NCI-H82 treated with DMSO at 0.1 percent for 48 hours (cell line): ENCODE measurements at regions not wholly inside any gene's neighbourhood (a gene's known extent, or its start where the extent isn't known, plus 50 kb on each side); places are given as distances from the start of the nearest gene placed in this dataset.

ENCODE experiments used
- DNase-seq: peaks from one replicate; lab custom pipeline; 2025; ENCODE audit not compliant: unreplicated experiment; lab: John Stamatoyannopoulos, UW

GRCh38 chr2:103268841-103269498, 507.1 kb downstream of the TMEM182 start:
- DNase-seq = no peak

- no peak for DNase-seq
Observed at GRCh38 chr2:103276869-103277268, 515.0 kb downstream of the TMEM182 start.

- no peak for DNase-seq
Observed at GRCh38 chr2:103284750-103285149, 522.9 kb downstream of the TMEM182 start.

DNA sequence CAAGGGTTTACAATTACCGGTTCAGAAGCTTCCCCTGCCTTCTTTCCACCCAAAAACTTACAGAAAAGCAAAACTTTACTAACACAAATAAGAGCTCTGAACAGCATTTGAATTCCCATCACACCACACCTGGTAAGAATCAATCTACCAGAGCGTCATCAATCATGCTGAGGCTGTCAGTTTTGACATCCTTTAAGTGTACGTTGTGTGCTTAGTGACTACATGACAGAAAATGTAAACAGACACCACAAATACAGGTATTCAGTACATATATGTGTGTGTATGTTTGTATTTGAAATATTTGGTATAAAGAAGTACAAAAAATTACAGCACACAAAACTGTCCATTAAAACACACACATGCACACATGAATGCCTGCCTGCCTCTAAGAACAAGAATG, 523.5 kb downstream of the TMEM182 start:
- no peak for DNase-seq

DNA sequence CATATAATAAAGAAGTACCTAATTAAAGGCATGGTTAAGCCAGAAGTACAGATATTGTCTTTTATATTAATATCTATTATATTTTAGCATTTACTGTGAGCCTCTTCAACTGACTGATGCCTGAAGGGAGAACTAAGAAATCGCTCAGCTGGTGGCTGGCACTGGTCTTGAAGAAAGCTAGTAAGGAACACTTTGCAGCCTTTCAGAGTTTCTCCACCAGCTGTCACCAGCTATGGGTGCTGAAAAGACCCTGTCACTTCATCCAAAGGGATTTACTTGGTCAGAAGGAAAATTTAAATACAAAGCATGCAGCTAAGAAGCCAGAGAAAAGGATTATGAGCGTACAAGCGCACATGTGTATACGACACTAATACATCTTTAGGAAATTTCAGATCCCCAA, 525.9 kb downstream of the TMEM182 start:
- DNase-seq = peak; percentile 10

GRCh38 chr2:103288696-103289095, 526.9 kb downstream of the TMEM182 start:
- DNase-seq = no peak

DNA sequence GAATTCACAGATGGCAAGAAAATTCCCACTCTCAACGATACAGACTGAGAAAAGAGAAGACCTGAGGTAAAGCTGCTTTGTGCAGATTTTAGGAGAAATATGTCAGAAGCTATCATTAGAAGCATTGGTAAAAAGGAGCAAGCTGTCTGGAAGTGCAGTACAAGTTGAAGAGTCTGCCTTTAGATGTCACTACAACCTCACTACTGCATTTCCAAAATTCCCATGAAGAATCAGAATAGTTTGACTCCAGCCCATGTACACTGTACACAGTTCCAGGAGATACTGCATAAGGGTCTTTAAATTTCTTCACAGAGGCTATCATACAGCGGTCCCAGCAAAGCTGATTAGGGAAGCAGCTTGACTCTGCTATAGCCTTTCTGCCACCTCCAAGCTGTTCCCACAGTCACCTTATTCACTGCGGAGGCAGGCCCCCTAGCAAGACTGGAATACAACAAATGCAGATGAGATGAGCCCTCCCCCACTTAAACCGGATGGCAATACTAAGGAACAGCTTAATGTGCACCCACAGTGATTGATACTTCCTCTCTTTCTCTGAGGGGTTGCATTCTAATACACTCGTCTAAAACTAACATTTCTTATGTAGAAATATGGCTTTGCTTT, 527.4 kb downstream of the TMEM182 start:
- DNase-seq = peak; percentile 14

GRCh38 chr2:103292573-103292972, 530.7 kb downstream of the TMEM182 start:
- DNase-seq = no peak

DNA sequence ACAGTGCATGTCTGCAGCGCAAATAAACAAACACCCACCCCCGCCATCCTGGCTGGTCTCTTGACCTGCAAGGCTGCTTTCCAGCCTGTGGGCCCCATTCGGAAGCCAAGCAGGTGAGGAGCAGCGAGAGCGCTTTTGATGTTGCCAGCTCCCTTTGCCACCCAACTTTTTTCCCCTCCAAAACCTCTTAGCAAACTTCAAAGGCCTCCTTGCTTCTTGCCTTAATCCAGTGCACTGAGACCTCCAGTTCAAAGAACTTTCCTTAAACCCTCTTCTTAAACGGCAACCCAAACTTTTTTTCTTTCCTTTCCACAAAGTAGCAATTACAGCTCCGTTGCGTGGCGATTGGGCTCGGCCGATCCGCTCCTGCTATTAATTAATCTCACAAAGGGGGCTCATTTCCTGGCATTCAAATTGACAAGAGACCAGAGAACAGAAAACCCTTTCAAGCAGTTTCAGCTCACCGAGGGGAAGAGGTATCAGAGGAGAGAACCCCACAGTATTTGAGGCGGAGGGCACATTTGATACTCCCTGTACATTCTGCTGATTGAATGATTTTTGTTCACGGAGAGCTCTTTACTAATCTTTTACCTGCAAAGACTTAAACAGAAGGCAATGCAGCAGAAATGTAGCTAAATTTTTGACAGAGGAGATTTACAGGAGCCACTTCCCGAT, 531.4 kb downstream of the TMEM182 start:
- DNase-seq = no peak

DNA sequence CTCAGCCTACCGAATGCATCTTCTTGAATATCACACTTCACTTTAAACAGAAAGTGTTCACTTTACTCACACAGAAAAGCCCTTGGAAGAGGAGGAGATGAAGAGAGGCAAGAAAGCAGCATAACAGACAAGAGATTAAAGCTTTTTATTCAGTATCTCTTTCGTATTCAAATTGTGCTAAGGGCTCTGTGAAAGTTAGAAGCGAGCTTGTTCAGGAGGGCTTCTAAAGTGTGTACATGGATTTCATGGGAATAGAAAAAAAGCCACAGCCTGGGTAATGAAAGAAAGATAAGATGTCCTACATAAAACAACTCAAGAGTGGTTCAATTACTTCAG, 531.9 kb downstream of the TMEM182 start:
- DNase-seq = peak; percentile 7

- DNase-seq = no peak
Observed at GRCh38 chr2:103294420-103294819, 532.6 kb downstream of the TMEM182 start.

- no peak for DNase-seq
Observed at GRCh38 chr2:103295591-103295990, 533.8 kb downstream of the TMEM182 start.

DNA sequence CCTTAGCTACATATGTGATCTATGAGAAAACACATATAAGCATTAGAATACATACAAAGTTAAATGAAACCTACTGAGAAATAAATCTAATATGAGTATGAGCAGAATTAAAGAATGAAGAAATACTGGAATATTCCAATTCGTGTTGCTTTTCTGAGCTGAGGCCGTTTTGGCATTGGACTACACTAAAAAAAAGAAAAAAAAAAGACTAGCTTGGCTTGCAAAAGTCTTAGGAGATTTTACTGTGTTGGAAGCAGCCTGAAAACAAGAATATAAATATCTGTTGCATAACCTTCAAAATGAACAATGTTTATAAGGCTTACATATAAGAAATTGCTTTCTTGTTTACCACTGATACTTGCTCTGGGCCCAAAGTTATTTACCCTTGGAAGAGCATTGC, 562.8 kb downstream of the TMEM182 start:
- no peak for DNase-seq

GRCh38 chr2:103327386-103327785, 565.6 kb downstream of the TMEM182 start:
- no peak for DNase-seq

GRCh38 chr2:103327966-103328365, 566.1 kb downstream of the TMEM182 start:
- DNase-seq = no peak

DNA sequence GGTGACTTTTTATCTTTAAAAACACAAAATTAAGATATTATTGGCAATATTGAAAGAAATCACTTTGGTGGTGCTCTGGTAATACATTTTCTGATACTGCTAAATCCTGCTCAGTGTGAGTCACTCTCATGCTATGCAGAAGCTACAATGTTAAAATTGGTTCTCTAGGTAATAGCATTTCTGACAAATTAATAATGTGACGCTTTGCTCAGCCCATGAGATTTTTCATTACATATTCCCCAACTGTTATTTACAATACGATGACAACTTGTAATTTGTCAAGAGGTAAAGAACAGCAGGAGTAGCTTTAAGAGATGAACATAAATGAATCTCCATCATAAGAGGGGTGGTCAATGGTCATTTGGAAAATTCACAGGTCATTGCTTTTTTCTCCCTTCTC, 573.6 kb downstream of the TMEM182 start:
- no peak for DNase-seq

DNA sequence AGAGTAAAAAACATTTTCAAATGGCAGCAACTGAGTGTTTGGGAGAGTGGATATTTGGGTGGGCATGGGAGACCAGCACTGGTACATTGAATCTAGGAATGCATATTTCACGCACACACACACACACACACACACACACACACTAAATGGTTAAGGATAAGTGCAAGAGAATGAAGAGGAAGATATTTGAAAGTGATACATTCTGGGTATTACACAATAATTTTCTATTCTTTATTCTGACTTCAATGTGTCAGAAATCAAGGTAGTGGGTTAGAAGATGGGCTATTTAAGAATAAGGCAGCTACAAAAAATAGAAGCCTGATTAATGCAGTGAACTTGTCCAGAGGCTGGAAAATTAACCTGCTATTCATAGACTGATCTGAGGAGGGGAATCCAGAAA, 577.0 kb downstream of the TMEM182 start:
- DNase-seq = no peak

DNA sequence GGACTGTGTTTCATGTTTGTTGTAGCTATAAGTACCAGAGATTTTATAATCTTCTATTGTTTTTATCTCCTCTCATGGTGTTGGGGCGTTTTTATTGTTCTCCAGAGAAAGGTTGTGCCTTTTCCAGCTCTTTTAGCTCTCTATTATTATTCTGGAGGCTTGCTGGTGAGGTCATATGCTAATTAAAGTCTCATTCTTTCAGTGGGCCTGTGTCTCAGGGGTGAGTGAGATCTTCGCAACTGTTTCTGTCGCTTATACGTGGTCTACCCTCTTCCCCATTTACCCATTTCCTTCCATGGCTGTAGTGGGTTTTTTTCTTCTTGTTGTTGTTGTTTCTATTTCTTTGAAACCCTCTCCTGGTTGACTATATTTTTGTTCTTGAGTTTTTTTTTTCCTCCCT, 584.9 kb downstream of the TMEM182 start:
- no peak for DNase-seq

DNA sequence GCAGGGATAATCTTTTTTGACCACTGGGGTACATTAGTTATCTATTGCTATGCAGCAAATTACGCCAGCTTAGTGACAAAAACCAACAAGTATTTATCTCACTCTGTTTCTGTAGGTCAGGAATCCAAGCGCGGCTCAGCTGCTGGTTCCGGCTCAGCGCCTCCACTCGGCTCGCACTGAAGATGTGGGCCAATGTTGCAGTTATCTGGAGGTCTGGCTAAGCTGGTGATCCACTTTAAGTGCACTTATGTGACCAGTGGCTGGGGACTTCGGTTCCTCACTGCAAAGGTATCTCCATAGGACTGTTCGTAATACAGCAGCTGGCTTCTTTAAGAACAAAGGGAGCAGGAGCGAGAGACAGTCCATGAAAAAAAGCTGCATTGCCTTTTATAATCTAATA, 591.9 kb downstream of the TMEM182 start:
- peak; percentile 56 for DNase-seq

DNA sequence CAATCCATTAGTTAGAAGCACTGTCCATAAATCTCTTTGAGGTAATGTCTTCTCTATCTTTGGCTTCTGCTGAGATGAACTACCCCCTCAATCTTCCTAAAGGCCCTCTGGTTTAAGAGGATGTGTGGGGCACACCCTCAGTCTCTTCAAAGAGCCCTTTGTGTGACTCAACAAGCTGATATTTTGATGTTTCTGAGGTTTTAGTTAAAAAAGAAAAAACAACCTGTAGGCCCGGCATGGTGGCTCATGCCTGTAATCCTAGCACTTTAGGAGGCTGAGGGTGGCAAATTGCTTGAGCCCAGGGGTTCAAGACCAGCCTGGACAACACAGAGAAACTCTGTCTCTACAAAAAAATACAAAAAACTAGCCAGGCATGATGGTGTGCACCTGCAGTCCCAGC, 593.5 kb downstream of the TMEM182 start:
- no peak for DNase-seq

DNA sequence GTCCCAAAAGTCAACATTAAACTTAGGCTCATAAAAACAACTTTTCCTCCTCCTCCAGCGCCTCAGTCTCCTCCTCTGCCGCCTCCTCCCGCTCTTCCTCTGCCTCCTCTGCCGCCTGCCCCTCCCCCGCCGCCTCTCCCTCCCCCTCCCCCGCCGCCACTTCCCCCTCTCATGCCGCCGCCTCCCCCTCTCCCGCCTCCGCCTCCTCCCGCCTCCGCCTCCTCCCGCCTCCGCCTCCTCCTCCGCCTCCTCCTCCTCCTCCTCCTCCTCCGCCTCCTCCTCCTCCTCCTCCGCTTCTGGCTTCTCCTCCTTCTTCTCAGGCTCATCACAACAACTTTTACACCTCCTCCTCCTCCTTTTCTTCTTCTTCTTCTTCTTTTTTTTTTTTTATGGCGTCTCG, 599.9 kb downstream of the TMEM182 start:
- no peak for DNase-seq

DNA sequence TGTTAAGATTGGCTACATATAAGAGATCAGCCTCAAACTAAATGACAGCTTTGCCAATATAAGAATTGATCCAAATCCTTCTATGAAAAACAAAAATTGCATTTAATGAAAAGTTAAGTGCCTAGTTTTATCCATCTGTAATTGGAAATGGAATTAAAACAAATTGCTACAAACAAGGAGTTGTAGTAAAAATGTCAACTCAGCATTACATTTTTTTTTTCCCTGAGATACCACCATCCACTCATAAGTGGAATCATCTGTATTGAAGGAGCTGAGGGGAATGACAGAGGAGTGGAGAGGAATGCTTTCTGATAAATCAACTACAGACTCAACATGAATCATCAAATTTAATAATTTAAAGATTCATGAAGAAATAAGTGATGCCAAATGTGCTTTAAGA, 601.8 kb downstream of the TMEM182 start:
- no peak for DNase-seq

DNA sequence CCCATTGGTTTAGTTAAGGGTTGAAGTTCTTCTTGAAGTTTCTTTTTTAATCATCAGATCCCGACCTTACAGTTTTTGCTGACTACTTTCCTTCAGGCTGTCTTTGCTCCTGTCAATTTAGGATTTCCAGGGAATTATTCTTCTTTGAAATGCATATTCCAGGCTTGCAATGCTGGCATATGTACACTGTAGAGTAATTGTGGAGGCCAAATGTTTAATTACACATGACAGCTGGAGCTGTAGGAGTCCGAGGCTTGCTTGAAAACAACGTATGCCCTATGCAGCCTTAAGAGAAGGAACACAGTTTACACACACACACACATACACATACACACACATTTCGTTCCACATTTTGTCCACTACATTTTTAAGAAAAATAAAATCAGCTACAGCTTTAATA, 602.3 kb downstream of the TMEM182 start:
- DNase-seq = no peak
